ENCODE measurements at regions not wholly inside any gene's neighbourhood (a gene's known extent, or its start where the extent isn't known, plus 50 kb on each side); places are given as distances from the start of the nearest gene placed in this dataset.

DNA sequence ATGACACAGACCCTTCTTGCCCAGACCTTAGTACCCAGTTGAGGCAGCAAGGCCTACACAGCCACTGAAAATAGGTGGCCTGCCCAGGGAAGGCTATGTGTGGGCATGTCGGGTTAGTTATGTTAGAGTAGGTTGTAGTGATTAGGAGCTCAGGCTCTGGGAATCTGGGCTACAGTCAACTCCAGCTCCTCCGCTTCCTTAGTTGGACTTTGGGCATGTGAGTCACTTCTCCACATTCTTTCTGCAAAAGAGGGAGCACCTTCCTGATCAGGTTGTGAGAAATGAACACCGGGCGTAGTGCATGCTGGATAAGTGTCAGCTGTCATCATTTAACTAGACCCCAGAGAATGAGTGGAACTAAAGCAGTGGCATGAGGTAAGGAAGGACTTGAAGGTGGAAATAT, 64.8 kb downstream of the ARHGAP35 start:
- TF ChIP-seq, protein P1, sequence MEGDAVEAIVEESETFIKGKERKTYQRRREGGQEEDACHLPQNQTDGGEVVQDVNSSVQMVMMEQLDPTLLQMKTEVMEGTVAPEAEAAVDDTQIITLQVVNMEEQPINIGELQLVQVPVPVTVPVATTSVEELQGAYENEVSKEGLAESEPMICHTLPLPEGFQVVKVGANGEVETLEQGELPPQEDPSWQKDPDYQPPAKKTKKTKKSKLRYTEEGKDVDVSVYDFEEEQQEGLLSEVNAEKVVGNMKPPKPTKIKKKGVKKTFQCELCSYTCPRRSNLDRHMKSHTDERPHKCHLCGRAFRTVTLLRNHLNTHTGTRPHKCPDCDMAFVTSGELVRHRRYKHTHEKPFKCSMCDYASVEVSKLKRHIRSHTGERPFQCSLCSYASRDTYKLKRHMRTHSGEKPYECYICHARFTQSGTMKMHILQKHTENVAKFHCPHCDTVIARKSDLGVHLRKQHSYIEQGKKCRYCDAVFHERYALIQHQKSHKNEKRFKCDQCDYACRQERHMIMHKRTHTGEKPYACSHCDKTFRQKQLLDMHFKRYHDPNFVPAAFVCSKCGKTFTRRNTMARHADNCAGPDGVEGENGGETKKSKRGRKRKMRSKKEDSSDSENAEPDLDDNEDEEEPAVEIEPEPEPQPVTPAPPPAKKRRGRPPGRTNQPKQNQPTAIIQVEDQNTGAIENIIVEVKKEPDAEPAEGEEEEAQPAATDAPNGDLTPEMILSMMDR (conservative IDR thresholded peaks at IDR 0.05 in 1 of 2, IDR thresholded peaks at IDR 0.05 in 1 of 2; ENCODE audit: extremely low read depth in 1 of 2, insufficient read depth in 1 of 2, low read depth in 1 of 2, low read length in 2 of 2): no peak
- TF ChIP-seq EZH2 (IDR thresholded peaks at IDR 0.05; ENCODE audit: borderline replicate concordance, low read length): no peak

Measured in mammary epithelial cell (primary cell).